ENCODE measurements at regions not wholly inside any gene's neighbourhood (a gene's known extent, or its start where the extent isn't known, plus 50 kb on each side); places are given as distances from the start of the nearest gene placed in this dataset.

DNA sequence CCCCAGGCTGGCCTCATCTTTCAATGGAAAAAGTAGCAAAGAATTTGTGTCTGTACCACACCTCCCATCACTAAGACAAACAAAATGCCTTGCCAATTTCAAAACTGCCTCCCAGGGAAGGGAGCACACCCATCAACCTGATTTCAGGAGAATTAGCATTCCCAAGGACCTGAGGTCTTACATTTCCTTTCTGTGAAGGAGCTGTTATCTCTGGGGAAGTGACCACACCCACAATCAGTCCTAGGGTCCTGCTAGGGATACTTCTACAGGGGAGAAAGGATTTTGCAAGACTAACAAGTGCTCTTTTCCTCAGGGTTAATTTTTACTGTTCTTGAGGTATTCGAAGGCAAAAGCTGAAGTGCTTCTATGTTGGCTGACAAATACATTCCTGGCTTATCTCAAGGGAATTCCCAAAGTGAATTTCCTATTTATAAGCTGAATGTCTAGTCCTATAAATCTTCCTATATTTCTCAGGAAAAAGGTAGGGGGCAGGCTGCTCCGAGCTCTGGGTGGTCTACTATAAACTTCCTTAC, 97.4 kb upstream of the ITGA1 start:
- DNase-seq: no peak

DNA sequence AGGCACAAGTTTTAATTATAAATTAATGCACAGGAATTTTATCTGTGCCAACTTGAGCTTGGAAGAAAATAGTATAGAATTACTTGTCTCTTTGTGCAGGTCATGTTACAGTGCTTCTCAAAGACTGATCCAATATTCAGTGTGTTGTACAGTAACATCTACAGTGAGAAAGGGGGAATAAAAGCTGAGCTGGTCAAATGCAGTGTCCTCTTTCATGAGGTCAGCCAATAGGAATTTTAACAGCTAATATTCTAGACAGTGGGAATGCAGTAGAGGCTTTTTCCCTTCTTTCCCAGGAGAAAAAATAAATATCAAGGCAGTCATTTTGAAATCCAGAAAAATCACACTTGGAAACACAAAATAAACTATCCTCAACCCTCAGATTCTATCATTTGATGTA, 95.7 kb upstream of the ITGA1 start:
- no peak for DNase-seq

DNA sequence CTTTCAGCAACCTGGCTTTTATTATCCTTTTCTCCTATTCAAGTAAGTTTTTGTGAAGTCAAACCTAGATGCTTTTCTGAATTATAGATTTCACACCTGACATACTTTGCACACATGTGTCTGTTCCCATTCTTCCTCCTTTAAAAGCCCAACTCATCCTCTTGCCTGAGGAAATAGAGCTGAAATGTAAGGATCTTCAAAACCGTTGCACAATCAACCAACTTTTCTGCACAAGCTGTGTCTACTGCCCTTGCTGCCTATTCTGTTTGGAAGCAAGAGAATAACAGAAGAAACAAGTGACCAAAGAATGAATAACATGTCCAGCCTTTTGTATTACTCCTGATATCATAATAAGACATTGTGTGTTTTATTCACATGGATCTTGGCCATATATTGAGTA, 95.1 kb upstream of the ITGA1 start:
- no peak for DNase-seq

DNA sequence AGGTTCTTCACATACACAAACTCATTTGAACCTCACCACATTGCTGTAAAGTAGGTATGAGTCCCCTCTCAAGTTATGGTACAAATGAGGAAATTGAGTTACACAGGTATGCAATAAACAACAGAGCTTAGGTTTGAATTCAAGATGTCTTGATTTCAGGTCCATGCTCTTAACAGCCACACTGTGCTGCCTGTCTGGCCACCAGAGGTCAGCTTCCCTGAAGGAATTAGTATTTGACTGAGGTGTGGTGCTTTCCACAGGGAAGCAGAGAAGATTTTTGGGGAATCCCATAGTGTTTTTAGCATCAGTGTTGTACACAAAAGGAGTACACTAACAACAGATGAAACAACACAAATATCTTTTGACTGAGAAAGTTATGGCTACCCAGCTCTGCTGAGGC, 94.4 kb upstream of the ITGA1 start:
- no peak for DNase-seq

DNA sequence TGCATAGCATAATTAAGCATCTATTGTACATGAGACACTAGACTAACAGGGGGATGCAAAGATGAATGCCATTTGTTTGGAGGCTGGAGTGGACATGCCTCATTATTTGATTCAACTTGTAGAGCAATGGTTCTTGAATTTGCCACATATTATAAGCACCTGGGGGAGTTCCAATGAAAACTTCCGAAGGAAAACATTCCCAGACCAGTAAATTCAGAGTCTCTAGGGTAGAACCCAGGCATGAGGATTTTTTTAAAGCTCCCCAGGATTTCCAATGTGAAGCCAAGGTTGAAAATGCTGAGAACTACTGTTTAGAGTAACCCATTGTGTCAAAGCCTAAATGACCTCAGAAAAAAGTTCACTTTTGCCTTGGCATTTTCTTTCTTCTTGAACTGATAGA, 93.9 kb upstream of the ITGA1 start:
- DNase-seq: no peak

GRCh38 chr5:52694648-52695047, 93.1 kb upstream of the ITGA1 start:
- DNase-seq: no peak

DNA sequence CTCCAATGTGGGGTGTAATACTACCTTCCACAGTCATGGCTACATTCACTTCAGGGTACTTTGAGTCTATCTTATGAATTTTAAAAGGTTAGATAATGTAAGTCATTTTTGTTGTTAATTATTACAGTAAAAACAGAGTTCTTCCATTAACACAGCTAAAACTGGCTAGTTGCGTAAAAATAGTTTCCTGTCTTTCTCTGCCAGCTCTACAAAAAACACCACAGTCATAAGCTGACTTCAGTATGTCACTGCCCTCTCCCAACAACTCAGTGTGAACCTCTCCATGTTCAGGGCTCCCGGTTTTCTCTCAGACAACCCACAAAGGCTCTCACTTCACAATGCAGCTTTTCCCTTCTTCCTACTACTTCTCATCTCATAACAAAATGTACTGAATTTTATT, 84.8 kb upstream of the ITGA1 start:
- no peak for DNase-seq

- no peak for DNase-seq
Observed at GRCh38 chr5:52703321-52703720, 84.4 kb upstream of the ITGA1 start.

DNA sequence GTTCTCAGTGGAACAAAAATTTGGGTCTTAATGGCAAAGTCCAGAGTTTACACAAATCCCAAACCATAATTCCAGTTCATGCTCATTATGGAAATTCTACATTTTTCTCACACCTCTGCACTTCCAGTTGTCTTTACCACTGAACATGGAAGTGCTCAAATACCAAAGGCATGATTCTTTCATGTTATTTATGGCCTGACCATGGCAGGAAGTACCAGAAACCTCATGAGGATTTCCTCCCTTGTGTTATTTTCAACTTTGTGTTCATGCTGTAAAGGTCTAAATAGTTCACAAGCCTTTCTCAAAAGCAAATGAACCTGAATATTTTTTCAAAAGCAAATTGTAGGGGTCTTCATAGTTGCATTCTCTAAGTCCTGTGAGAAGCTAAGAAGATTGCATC, 82.0 kb upstream of the ITGA1 start:
- no peak for DNase-seq

DNA sequence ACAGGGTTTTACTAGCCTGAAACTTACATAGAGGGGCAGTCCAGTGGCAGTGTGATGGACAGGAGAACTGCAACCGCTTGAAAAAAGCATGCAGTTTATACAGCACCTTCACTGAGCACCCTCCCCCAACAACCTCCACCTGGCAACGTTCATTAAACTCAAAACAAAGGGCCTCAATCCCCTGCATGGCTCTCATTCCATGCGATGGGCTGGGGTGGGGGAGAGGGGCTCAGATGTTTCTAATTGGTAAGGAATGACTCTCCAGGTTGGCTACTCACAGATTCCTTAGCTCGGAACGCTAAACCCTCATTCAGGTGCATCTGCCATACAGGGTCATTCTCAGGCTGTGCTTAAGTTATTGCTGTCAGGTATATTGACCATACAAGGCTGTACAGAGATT, 80.9 kb upstream of the ITGA1 start:
- no peak for DNase-seq

GRCh38 chr5:52707616-52708015, 80.1 kb upstream of the ITGA1 start:
- DNase-seq: no peak

- no peak for DNase-seq
Observed at GRCh38 chr5:52708463-52708862, 79.3 kb upstream of the ITGA1 start.

GRCh38 chr5:52709167-52709925, 78.4 kb upstream of the ITGA1 start:
- no peak for DNase-seq

- DNase-seq: no peak
Observed at GRCh38 chr5:52710310-52710971, 77.3 kb upstream of the ITGA1 start.

- no peak for DNase-seq
Observed at GRCh38 chr5:52710972-52711596, 76.6 kb upstream of the ITGA1 start.

GRCh38 chr5:52712354-52712753, 75.4 kb upstream of the ITGA1 start:
- no peak for DNase-seq

GRCh38 chr5:52725065-52725746, 62.5 kb upstream of the ITGA1 start:
- peak; percentile 74 for DNase-seq

DNA sequence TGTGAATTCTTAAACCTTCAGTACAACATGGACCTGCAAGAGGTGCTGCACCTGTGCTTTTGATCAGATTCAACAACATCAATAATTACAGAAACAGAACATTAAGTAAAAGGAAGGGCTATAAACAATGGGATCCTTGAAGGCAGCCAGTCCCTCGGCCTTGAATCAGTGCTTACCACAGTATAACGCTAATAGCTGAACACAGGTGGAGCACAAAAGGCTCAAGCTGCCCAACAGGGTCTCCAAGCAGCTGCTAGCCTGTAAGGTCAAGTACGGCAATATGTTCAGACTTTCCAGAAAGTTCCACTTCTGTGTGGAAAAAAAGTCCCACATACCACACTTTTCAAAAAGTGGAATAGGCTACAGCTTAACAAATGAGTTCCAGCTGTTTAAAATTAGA, 61.9 kb upstream of the ITGA1 start:
- DNase-seq: no peak

DNA sequence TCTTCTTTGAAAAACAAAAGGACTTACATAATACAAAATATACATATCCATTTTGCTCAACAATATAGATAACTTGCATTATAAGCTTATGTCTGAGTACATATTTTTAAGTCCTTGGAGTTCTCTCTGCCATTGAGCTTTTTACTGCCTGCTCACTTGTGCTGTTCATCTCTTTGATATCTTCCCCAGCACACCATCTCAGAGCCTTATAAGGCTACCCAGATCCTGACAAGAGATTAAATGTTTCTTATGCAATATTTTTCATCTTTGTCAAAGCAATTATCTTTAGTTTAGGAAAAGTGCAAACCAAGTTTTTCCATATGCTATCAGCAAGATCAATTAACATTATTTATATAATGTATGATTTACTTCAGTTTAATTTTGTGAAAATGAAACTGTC, 60.7 kb upstream of the ITGA1 start:
- DNase-seq: no peak

DNA sequence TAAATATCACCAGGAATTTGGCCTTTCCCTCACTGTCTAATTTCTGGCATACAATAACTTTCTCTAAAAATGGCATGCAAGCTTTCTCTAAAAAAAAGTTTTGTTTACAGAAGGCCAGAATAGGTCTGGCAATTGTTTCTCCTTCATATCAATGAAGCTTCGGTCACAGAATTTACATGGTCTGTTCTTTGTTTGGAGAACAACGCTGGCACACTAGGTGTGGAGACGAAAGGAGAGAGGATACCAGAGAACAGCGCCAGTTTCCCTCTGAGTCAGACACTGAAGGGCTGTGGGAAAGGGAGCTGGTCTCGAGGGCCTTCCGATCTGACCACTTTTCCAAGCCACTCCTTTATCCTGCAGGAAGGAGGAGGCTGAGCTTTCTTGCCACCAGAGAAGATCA, 60.1 kb upstream of the ITGA1 start:
- DNase-seq: no peak

- no peak for DNase-seq
Observed at GRCh38 chr5:52728224-52728623, 59.5 kb upstream of the ITGA1 start.

DNA sequence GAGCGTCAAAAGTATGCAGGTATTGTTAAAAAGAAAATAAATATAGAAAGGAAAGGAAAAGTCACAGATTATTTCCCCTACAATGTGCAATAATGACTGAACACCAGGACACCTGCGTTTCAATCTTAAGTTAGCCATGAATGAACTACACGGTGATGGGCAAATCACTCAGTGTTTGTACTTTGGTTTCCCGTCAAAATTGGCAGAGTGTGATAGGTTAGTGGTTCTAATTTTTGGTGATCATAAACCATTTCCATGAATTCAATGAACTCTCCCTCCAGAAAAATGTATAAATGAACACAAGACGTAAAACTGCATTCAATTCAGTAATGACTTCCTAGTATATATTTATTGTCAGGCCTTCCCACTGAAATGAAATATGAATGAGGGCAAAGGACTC, 59.0 kb upstream of the ITGA1 start:
- no peak for DNase-seq

DNA sequence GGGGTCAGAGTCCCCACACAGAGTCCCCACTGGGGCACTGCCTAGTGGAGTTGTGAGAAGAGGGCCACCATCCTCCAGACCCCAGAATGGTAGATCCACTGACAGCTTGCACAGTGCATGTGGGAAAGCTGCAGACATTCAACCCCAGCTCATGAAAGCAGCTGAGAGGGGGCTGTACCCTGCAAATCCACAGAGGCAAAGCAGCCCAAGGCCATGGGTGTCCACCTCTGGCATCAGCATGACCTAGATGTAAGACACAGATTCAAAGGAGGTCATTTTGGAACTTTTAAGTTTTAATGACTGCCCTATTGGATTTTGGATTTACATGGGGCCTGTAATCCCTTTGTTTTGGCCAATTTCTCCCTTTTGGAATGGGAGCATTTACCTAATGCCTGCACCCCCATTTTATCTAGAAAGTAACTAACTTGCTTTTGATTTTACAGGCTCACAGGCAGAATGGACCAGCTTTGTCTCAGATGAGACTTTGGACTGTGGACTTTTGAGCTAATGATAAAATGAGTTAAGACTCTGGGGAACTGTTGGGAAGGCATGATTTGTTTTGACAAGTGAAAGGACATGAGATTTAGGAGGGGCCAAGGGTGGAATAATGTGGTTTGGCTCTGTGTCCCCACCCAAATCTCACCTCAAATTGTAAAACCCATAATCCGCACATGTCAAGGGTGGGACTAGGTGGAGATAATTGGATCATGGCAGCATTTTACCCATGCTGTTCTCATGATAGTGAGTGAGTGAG, 56.3 kb upstream of the ITGA1 start:
- no peak for DNase-seq
